Activated T-helper 1 cell treated with anti-CD3 and anti-CD28 coated beads, Interleukin-12 subunit alpha, Interleukin-12 subunit beta, Interleukin-2, Interleukin-4 antibody, amounts not matched to agents 30 ng/mL and 10 ng/mL and 1 ng/mL, durations not matched to agents 14 hours and 24 hours and 36 hours (primary cell): ENCODE measurements at regions not wholly inside any gene's neighbourhood (a gene's known extent, or its start where the extent isn't known, plus 50 kb on each side); places are given as distances from the start of the nearest gene placed in this dataset.
"Not testable (repeated sequence)": the region's sequence is repeated elsewhere in the genome, so short reads cannot be mapped to it uniquely, and the experiment has no call there.

ENCODE experiments used
- DNase-seq: peaks from one replicate; pipeline ENCODE4 v3.0.0; 2021; ENCODE audit warnings: low spot score
- H3K27ac Mint-ChIP-seq: one replicate; pipeline ENCODE4 v1.8.0; 2021; ENCODE audit warnings: mild to moderate bottlenecking, mixed read lengths
- H3K27me3 Mint-ChIP-seq: one replicate; pipeline ENCODE4 v1.8.0; 2022; ENCODE audit warnings: mild to moderate bottlenecking, moderate library complexity, mixed read lengths; ENCODE audit not compliant: insufficient read depth
- H3K36me3 Mint-ChIP-seq: one replicate; pipeline ENCODE4 v1.8.0; 2021; ENCODE audit warnings: low read depth, mixed read lengths
- H3K4me1 Mint-ChIP-seq: one replicate; pipeline ENCODE4 v1.8.0; 2021; ENCODE audit warnings: low read depth, mixed read lengths
- H3K4me3 Mint-ChIP-seq: one replicate; pipeline ENCODE4 v1.8.0; 2021; ENCODE audit warnings: mild to moderate bottlenecking, moderate library complexity, mixed read lengths
- H3K9me3 Mint-ChIP-seq: one replicate; pipeline ENCODE4 v1.8.0; 2021; ENCODE audit warnings: mixed read lengths
- intact Hi-C: fragments of 100-400 bp; cut with micrococcal nuclease; formaldehyde crosslinking; loops from one replicate; pipeline ENCODE4 v1.15.1; 2024

DNA sequence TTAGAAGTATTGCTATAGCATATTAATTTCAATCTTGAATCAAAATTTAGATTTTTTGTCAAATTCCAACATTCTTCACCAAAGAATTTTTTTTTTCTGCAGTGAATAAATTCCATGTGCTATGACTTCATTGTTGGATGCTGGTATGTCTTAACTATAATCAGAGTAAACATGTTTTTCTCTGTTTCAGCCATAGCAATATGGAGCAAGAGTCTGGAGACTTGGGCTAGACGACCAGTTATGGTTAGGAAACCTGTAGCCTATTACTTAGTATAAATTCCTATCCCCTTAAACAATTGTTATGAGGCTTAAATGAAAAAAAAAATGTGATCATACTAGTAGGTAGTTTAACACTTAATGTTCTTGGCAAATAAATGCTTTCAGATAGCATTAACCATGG, 431.9 kb upstream of the FRG2C start:
- no peak for DNase-seq
- no peak overlapping the region for H3K27ac Mint-ChIP-seq
- no peaks in the 10 kb centered on the region for H3K27me3 Mint-ChIP-seq
- no peak overlapping the region for H3K4me3 Mint-ChIP-seq
- H3K9me3 Mint-ChIP-seq = no peaks in the 10 kb centered on the region
- no peaks in the 10 kb centered on the region for H3K4me1 Mint-ChIP-seq
- intact Hi-C loops = no loop called here
- H3K36me3 Mint-ChIP-seq = no peaks in the 10 kb centered on the region

DNA sequence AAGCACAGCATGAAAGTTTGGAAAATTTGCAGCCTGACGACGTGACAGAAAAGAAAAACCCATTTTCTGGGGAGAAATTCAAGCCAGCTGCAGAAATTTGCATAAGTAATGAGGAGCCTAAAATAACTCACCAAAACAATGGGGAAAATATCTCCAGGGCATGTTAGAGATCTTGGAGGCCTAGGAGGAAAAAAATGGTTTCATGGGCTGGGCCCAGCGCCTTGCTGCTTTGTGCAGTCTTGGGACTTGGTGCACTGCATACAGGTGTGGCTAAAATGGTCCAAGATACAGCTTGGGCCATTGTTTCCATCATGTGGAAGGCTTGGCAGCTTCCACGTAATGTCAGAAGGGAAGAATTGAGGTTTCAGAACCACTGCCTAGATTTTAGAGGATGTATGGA, 428.5 kb upstream of the FRG2C start:
- Mint-ChIP-seq H3K27ac (no peak overlapping the region), H3K4me3 (no peak overlapping the region), H3K9me3 (no peaks in the 10 kb centered on the region), H3K4me1 (no peaks in the 10 kb centered on the region), H3K36me3 (no peaks in the 10 kb centered on the region), H3K27me3 (no peaks in the 10 kb centered on the region)
- no peak for DNase-seq
- intact Hi-C loops = no loop called here

- intact Hi-C loops = no loop called here
- Mint-ChIP-seq H3K9me3 (no peaks in the 10 kb centered on the region), H3K4me1 (no peaks in the 10 kb centered on the region), H3K4me3 (no peak overlapping the region), H3K27me3 (no peaks in the 10 kb centered on the region), H3K36me3 (no peaks in the 10 kb centered on the region), H3K27ac (no peak overlapping the region)
- no peak for DNase-seq
Measured at GRCh38 chr3:75237053-75237452, 427.1 kb upstream of the FRG2C start.

- intact Hi-C loops = no loop called here
- Mint-ChIP-seq H3K27ac (no peak overlapping the region), H3K4me1 (no peaks in the 10 kb centered on the region), H3K4me3 (no peak overlapping the region), H3K9me3 (no peaks in the 10 kb centered on the region), H3K36me3 (no peaks in the 10 kb centered on the region), H3K27me3 (no peaks in the 10 kb centered on the region)
- DNase-seq = no peak
Measured at GRCh38 chr3:75237477-75237876, 426.7 kb upstream of the FRG2C start.

DNA sequence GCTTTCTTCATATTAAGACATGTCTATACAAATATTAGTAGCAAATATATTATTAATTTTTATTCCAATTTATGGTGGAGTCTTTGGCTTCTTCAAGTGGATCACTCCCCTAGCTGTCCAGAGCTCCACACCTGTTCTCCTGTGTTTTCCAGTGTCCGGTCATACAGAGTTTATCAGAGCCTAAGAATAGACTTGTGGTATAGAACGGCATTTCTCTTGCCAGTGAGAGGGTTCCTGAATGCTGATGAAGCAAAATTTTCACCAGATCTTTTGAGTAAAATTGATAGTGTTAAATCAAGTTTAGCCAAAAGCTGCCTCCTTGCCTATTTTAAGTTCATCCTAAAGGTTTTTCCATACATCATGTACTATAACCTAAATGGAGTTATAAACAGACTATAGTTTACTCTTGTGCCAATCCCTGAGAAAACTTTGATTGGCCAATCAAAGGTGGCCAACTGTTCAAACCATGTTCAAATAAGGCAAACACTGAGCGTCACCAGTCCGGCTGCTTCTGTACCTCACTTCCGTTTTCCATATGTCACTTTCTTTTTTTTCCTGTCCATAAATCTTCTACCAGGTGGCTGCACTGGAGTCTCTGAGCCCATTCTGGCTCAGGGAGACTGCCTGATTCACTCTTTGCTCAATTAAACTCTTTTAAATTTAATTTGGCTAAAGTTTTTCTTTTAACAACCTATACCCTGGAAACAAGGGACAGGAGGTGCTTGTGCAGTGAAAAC, 422.7 kb upstream of the FRG2C start:
- H3K4me3 Mint-ChIP-seq, intact Hi-C loops, H3K4me1 Mint-ChIP-seq, DNase-seq, H3K9me3 Mint-ChIP-seq, H3K27ac Mint-ChIP-seq, H3K36me3 Mint-ChIP-seq, H3K27me3 Mint-ChIP-seq: not testable (repeated sequence)

DNA sequence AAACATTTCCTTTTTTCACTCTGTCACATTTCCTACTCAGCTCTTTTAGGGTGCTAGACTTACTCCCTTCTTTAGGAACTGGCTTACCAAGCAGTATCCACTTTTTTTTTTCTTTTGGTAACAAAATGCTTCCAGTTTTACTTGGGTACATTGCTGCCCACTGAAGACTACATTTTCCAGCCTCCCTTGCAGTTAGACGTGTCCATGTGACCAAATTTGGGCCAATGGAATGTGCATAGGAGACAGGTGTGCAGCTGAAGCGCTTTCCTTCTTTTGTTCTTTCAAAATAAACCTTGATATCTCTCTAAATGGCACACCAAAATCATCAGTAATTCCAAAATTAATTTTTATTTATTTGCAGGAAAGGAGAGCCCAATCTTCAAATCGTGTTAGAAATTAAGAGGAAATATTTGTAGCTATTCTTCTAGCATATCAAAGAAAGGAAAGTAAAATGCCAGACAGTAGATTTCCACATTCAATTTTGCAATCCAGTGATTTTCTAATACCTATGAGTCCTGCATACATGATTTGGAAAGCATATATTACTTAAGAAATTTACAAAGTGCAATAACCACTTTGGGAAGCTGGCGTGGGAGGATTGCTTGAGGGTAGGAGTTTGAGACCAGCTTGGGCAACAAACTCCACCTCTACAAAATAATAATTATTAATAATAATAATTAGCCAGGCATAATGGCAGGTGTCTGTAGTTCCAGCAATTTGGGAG, 422.0 kb upstream of the FRG2C start:
- no peaks in the 10 kb centered on the region for H3K27me3 Mint-ChIP-seq
- no peaks in the 10 kb centered on the region for H3K4me1 Mint-ChIP-seq
- DNase-seq = no peak
- intact Hi-C loops = no loop called here
- H3K4me3 Mint-ChIP-seq = no peak overlapping the region
- H3K27ac Mint-ChIP-seq = no peak overlapping the region
- no peaks in the 10 kb centered on the region for H3K36me3 Mint-ChIP-seq
- no peaks in the 10 kb centered on the region for H3K9me3 Mint-ChIP-seq

DNA sequence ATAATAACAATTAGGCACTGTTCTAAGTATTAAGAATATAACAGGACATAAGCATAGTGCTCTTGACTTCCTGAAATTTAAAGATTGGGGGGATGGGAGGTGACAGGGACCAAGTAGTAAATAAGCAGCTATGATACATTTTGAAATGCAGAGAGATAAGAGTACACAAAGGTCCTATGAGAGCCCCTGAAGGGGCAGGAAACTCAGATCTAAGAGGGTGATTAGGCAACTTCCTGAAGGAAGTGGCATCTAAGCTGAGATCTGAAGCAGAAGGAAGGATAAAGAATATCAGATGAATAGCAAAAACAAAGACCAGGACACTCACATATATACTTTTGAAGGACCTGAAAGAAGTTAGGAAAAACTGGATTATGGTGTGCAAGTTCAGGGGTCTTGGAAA, 415.2 kb upstream of the FRG2C start:
- no peak for DNase-seq
- intact Hi-C loops = no loop called here
- H3K9me3 Mint-ChIP-seq = no peaks in the 10 kb centered on the region

GRCh38 chr3:75254685-75255084, 409.4 kb upstream of the FRG2C start:
- no peaks in the 10 kb centered on the region for H3K36me3 Mint-ChIP-seq
- intact Hi-C loops = no loop called here
- H3K27me3 Mint-ChIP-seq = no peaks in the 10 kb centered on the region
- H3K4me1 Mint-ChIP-seq = no peaks in the 10 kb centered on the region
- no peak overlapping the region for H3K27ac Mint-ChIP-seq
- no peaks in the 10 kb centered on the region for H3K9me3 Mint-ChIP-seq
- no peak for DNase-seq
- H3K4me3 Mint-ChIP-seq = no peak overlapping the region

More for the DNA sequence above, 415.2 kb upstream of the FRG2C start:
- Mint-ChIP-seq H3K36me3 (no peaks in the 10 kb centered on the region), H3K27me3 (no peaks in the 10 kb centered on the region), H3K27ac (no peak overlapping the region), H3K4me3 (no peak overlapping the region), H3K4me1 (no peaks in the 10 kb centered on the region)

GRCh38 chr3:75258825-75259683, 405.1 kb upstream of the FRG2C start:
- H3K36me3 Mint-ChIP-seq, H3K4me3 Mint-ChIP-seq, H3K27me3 Mint-ChIP-seq, H3K27ac Mint-ChIP-seq, H3K4me1 Mint-ChIP-seq, DNase-seq, H3K9me3 Mint-ChIP-seq: not testable (repeated sequence)
- intact Hi-C loops = loop anchor here (1.0 kb wide), 1 partner anchor 170 kb away; no protein-coding TSS in a partner anchor

GRCh38 chr3:75260975-75261374, 403.2 kb upstream of the FRG2C start:
- H3K36me3 Mint-ChIP-seq, H3K4me1 Mint-ChIP-seq, H3K27ac Mint-ChIP-seq, DNase-seq, H3K4me3 Mint-ChIP-seq, intact Hi-C loops, H3K9me3 Mint-ChIP-seq, H3K27me3 Mint-ChIP-seq: not testable (repeated sequence)

DNA sequence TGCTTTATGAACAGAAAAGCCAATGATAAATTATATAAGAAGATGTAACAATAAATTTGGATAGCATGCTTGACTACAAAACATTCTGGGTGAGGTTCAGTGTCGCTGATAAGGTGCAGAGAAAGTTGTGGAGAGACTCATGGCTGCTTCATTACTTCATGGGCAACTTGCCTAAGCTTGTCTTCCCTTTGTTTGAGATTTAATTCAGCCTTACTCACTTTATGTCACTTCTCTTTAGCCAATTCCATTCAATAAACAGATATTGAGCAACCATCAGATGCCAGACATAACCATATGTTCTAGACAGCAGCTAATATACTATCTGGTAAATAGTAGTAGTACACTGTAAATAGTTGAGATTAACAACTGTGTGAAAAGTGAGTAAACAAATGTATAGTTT, 401.5 kb upstream of the FRG2C start:
- no peak overlapping the region for H3K4me3 Mint-ChIP-seq
- no peak for DNase-seq
- H3K27ac Mint-ChIP-seq = no peak overlapping the region
- no peaks in the 10 kb centered on the region for H3K27me3 Mint-ChIP-seq
- no peaks in the 10 kb centered on the region for H3K4me1 Mint-ChIP-seq
- H3K36me3 Mint-ChIP-seq = no peaks in the 10 kb centered on the region
- intact Hi-C loops = no loop called here
- H3K9me3 Mint-ChIP-seq = no peaks in the 10 kb centered on the region

DNA sequence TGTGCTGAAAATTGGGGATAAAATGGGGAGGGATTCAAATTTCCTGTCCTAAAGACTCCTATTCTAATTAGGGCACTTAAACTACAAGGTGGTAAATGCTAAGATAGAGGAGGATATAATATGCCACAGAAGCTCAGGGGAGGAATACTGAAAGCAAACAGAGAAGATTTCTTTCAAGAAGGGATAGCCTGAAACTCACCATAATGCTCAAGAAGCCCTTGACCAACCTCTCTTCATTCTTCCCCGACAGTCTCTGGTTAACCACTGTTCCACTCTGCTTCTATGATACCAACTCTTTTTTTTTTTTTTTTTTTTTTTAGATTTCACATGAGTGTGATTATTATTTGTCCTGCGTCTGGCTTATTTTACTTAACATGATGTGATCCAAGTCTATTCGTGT, 398.2 kb upstream of the FRG2C start:
- no peak overlapping the region for H3K27ac Mint-ChIP-seq
- no peaks in the 10 kb centered on the region for H3K9me3 Mint-ChIP-seq
- no peaks in the 10 kb centered on the region for H3K36me3 Mint-ChIP-seq
- no peaks in the 10 kb centered on the region for H3K4me1 Mint-ChIP-seq
- no peak overlapping the region for H3K4me3 Mint-ChIP-seq
- DNase-seq = no peak
- intact Hi-C loops = no loop called here
- H3K27me3 Mint-ChIP-seq = no peaks in the 10 kb centered on the region

- DNase-seq, H3K27me3 Mint-ChIP-seq, H3K36me3 Mint-ChIP-seq, H3K9me3 Mint-ChIP-seq, H3K4me3 Mint-ChIP-seq, intact Hi-C loops, H3K4me1 Mint-ChIP-seq, H3K27ac Mint-ChIP-seq: not testable (repeated sequence)
Measured at GRCh38 chr3:75268576-75268975, 395.6 kb upstream of the FRG2C start.
